WERI-Rb-1 (cell line): ENCODE measurements at regions not wholly inside any gene's neighbourhood (a gene's known extent, or its start where the extent isn't known, plus 50 kb on each side); places are given as distances from the start of the nearest gene placed in this dataset.

Experiments used
- DNase-seq: peaks from one replicate; pipeline ENCODE4 v3.0.0-alpha.2; 2020
- H3K27ac ChIP-seq: fragments of 250-450 bp; sonication (Bioruptor Pico); 2 replicates; pipeline ENCODE4 v1.5.1; 2020; ENCODE audit warnings: mild to moderate bottlenecking, moderate library complexity
- H3K27me3 ChIP-seq: fragments of 250-450 bp; sonication (Bioruptor Pico); 2 replicates; pipeline ENCODE4 v1.5.1; 2021; ENCODE audit warnings: mild to moderate bottlenecking, low read depth, moderate library complexity; ENCODE audit not compliant: insufficient read depth, severe bottlenecking
- H3K36me3 ChIP-seq: fragments of 250-450 bp; sonication (Bioruptor Pico); 2 replicates; pipeline ENCODE4 v1.5.1; 2020; ENCODE audit warnings: mild to moderate bottlenecking, moderate library complexity
- H3K4me3 ChIP-seq: 2 replicates; pipeline ENCODE4 v1.5.1; 2011; ENCODE audit warnings: low read depth, mild to moderate bottlenecking, control low read depth, low read length
- H3K9me3 ChIP-seq: fragments of 250-450 bp; sonication (Bioruptor Pico); 2 replicates; pipeline ENCODE4 v1.5.1; 2021; ENCODE audit warnings: mild to moderate bottlenecking, moderate library complexity; ENCODE audit not compliant: severe bottlenecking
- TF ChIP-seq, protein P1 (sequence below): IDR thresholded peaks from 2 replicates; pipeline ENCODE4 v1.5.1; 2011; ENCODE audit warnings: low read depth, mild to moderate bottlenecking, control low read depth, inconsistent platforms, low read length

DNA sequence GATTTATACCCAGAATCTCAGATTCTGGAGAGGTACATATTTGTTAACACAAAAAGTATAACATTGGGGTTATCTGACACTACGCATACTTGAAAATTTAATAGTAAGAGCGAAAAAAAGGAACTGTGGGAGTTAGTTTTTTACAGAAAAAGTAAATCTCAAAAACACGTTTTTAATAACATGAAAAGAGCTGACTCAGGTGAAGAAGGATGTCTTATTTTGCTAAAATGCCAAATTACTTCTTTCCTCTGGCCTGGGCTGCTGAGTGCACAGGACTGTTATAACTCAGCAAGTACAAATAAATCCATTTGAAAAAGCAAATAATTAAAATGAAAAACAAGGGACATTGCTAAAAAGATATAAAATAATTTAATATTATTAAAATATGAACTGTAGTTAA is 1322.9 kb downstream of the ARAP2 start:
- H3K9me3 ChIP-seq: no peaks in the 10 kb centered on the region
- H3K4me3 ChIP-seq: no peak overlapping the region
- no peaks in the 10 kb centered on the region for H3K36me3 ChIP-seq
- TF ChIP-seq, protein P1, sequence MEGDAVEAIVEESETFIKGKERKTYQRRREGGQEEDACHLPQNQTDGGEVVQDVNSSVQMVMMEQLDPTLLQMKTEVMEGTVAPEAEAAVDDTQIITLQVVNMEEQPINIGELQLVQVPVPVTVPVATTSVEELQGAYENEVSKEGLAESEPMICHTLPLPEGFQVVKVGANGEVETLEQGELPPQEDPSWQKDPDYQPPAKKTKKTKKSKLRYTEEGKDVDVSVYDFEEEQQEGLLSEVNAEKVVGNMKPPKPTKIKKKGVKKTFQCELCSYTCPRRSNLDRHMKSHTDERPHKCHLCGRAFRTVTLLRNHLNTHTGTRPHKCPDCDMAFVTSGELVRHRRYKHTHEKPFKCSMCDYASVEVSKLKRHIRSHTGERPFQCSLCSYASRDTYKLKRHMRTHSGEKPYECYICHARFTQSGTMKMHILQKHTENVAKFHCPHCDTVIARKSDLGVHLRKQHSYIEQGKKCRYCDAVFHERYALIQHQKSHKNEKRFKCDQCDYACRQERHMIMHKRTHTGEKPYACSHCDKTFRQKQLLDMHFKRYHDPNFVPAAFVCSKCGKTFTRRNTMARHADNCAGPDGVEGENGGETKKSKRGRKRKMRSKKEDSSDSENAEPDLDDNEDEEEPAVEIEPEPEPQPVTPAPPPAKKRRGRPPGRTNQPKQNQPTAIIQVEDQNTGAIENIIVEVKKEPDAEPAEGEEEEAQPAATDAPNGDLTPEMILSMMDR: no peak
- no peaks in the 10 kb centered on the region for H3K27me3 ChIP-seq
- H3K27ac ChIP-seq: no peak overlapping the region
- no peak for DNase-seq

- Histone ChIP-seq H3K9me3 (no peaks in the 10 kb centered on the region), H3K36me3 (no peaks in the 10 kb centered on the region), H3K4me3 (no peak overlapping the region), H3K27ac (no peak overlapping the region), H3K27me3 (no peaks in the 10 kb centered on the region)
- TF ChIP-seq, protein P1: no peak
- no peak for DNase-seq
Measured at GRCh38 chr4:34922325-34922724, 1322.0 kb downstream of the ARAP2 start.

GRCh38 chr4:34932591-34932990 is 1311.7 kb downstream of the ARAP2 start:
- Histone ChIP-seq H3K27ac (no peak overlapping the region), H3K9me3 (no peaks in the 10 kb centered on the region), H3K27me3 (no peaks in the 10 kb centered on the region), H3K4me3 (no peak overlapping the region), H3K36me3 (no peaks in the 10 kb centered on the region)
- no peak for DNase-seq
- TF ChIP-seq, protein P1: no peak

DNA sequence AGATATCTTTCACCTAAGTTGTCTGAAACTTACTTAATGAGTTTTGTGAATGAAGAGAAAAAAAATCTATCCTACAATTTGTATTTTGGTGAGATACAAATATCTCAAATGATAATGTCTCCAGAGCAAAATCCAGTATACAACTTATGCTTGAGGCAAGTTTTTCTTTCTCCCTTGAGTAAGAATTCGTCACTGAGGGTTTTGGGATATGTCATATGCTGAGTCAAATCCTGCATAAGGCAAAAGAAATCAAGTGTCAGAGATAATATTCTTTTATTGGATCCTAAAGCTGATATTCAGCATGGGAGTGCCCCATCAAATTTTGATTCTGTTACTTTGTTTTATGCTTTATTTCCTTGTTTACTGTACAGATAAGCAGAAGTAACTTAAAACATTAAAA is 1308.6 kb downstream of the ARAP2 start:
- TF ChIP-seq, protein P1: no peak
- Histone ChIP-seq H3K4me3 (no peak overlapping the region), H3K36me3 (no peaks in the 10 kb centered on the region), H3K9me3 (no peaks in the 10 kb centered on the region), H3K27me3 (no peaks in the 10 kb centered on the region), H3K27ac (no peak overlapping the region)
- no peak for DNase-seq

- no peaks in the 10 kb centered on the region for H3K36me3 ChIP-seq
- H3K27me3 ChIP-seq: no peaks in the 10 kb centered on the region
- DNase-seq: no peak
- H3K4me3 ChIP-seq: no peak overlapping the region
- no peak overlapping the region for H3K27ac ChIP-seq
- H3K9me3 ChIP-seq: no peaks in the 10 kb centered on the region
- TF ChIP-seq, protein P1: no peak
Measured at GRCh38 chr4:34939073-34939472, 1305.2 kb downstream of the ARAP2 start.

DNA sequence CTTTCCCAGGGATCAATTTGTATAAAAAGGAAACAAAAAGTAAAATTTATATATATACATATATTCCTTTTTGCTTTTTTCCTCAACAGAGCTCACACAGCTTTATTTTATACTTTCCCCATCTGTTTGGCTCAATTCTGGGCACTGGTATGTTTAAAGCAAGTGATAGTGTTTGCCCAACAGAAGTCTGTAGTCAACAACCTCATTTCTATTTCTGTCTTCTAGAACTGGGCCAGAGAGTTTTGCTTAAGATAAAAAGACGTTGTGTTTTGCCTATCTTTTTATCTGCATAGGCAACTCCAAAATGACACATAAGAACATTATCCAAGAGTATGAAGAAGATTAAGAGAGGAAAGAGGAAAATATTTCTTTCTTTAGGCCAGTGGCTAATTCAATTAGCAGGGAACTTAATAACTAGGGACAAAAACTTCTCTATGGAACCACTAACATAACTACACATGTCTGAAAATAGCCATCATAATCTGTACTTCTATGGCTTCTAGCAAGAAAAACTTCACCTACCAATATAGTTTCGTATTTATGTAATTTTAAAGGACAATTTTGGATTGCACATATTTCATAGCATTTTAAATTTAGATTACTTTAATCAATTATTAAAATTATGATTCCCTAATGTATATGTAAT is 1300.5 kb downstream of the ARAP2 start:
- no peak overlapping the region for H3K4me3 ChIP-seq
- no peaks in the 10 kb centered on the region for H3K9me3 ChIP-seq
- H3K27ac ChIP-seq: no peak overlapping the region
- no peaks in the 10 kb centered on the region for H3K36me3 ChIP-seq
- H3K27me3 ChIP-seq: no peaks in the 10 kb centered on the region
- TF ChIP-seq, protein P1: no peak
- no peak for DNase-seq
